GM18502 (cell line): ENCODE measurements at regions not wholly inside any gene's neighbourhood (a gene's known extent, or its start where the extent isn't known, plus 50 kb on each side); places are given as distances from the start of the nearest gene placed in this dataset.
A peak's percentile ranks its signal among the peaks of the same experiment; 100 is the strongest.
"Not testable (repeated sequence)": the region's sequence is repeated elsewhere in the genome, so short reads cannot be mapped to it uniquely, and the experiment has no call there.

ENCODE experiments used
- ATAC-seq: cut with Tn5 transposase; IDR thresholded peaks from one replicate; pipeline ENCODE4 v1.9.1; 2021; ENCODE audit warnings: mild to moderate bottlenecking; ENCODE audit not compliant: unreplicated experiment, poor library complexity

GRCh38 chr3:195635898-195636685 lies 52.4 kb upstream of the APOD start:
- ATAC-seq = not testable (repeated sequence)

- ATAC-seq = not testable (repeated sequence)
Observed at GRCh38 chr3:195635262-195635873, 51.6 kb upstream of the APOD start.

- peak; percentile 94 for ATAC-seq
Observed at GRCh38 chr3:195634426-195635261, 50.9 kb upstream of the APOD start.
